ENCODE measurements at regions not wholly inside any gene's neighbourhood (a gene's known extent, or its start where the extent isn't known, plus 50 kb on each side); places are given as distances from the start of the nearest gene placed in this dataset.
"Not testable (repeated sequence)": the region's sequence is repeated elsewhere in the genome, so short reads cannot be mapped to it uniquely, and the experiment has no call there.

GRCh38 chr5:28415791-28416443 is 1377.5 kb upstream of the CDH9 start:
- DNase-seq = no peak

- no peak for DNase-seq
Measured at GRCh38 chr5:28414619-28415018, 1376.2 kb upstream of the CDH9 start.

GRCh38 chr5:28408651-28409050 is 1370.3 kb upstream of the CDH9 start:
- DNase-seq = no peak

- DNase-seq = no peak
Measured at GRCh38 chr5:28408186-28408585, 1369.8 kb upstream of the CDH9 start.

GRCh38 chr5:28404363-28405071 is 1366.1 kb upstream of the CDH9 start:
- no peak for DNase-seq

- no peak for DNase-seq
Measured at GRCh38 chr5:28403846-28404245, 1365.5 kb upstream of the CDH9 start.

GRCh38 chr5:28402590-28403301 is 1364.4 kb upstream of the CDH9 start:
- DNase-seq = no peak

GRCh38 chr5:28400076-28400475 is 1361.7 kb upstream of the CDH9 start:
- no peak for DNase-seq

GRCh38 chr5:28399211-28399610 is 1360.8 kb upstream of the CDH9 start:
- DNase-seq = no peak

GRCh38 chr5:28398185-28398584 is 1359.8 kb upstream of the CDH9 start:
- no peak for DNase-seq

GRCh38 chr5:28397502-28397941 is 1359.1 kb upstream of the CDH9 start:
- no peak for DNase-seq

GRCh38 chr5:28391277-28391676 is 1352.9 kb upstream of the CDH9 start:
- no peak for DNase-seq

GRCh38 chr5:28390341-28390740 is 1352.0 kb upstream of the CDH9 start:
- DNase-seq = no peak

GRCh38 chr5:28389727-28390126 is 1351.3 kb upstream of the CDH9 start:
- DNase-seq = not testable (repeated sequence)

- DNase-seq = no peak
Measured at GRCh38 chr5:28388428-28388827, 1350.0 kb upstream of the CDH9 start.

GRCh38 chr5:28386712-28387111 is 1348.3 kb upstream of the CDH9 start:
- no peak for DNase-seq

- DNase-seq = no peak
Measured at GRCh38 chr5:28380167-28380566, 1341.8 kb upstream of the CDH9 start.

- DNase-seq = no peak
Measured at GRCh38 chr5:28374492-28374967, 1336.1 kb upstream of the CDH9 start.

GRCh38 chr5:28370896-28371295 is 1332.5 kb upstream of the CDH9 start:
- no peak for DNase-seq

- DNase-seq = no peak
Measured at GRCh38 chr5:28369418-28369817, 1331.0 kb upstream of the CDH9 start.

GRCh38 chr5:28355831-28356230 is 1317.4 kb upstream of the CDH9 start:
- DNase-seq = no peak

- DNase-seq = no peak
Measured at GRCh38 chr5:28346696-28347095, 1308.3 kb upstream of the CDH9 start.

- no peak for DNase-seq
Measured at GRCh38 chr5:28344836-28345433, 1306.5 kb upstream of the CDH9 start.
